ENCODE measurements at regions not wholly inside any gene's neighbourhood (a gene's known extent, or its start where the extent isn't known, plus 50 kb on each side); places are given as distances from the start of the nearest gene placed in this dataset.
A peak's percentile ranks its signal among the peaks of the same experiment; 100 is the strongest.

DNA sequence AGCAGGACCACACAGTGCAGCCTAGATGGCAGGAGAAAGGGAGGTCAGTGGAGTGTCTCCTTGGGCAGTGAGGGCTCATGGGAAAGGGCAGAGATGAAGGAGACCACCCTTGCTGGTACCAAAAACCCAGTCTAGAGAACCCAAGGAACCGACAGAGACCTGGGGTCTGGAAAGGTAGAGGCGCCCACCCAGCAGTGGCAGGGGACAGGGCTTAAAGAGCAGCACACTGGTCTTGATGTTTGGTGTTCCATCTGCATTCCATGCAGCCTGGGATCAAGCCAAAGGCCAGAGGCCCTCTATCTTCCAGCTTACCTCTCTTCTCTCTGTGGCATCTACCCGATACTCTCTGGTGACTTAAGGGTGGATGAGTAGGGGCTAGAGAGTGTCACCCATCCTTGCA, 127.5 kb downstream of the PJA1 start (continued):
- no peak for TF ChIP-seq ZNF292 (tag by site-specific recombination; IDR thresholded peaks at IDR 0.05; ENCODE audit: borderline replicate concordance, low read depth)
- TF ChIP-seq ZNF184 (tag by site-specific recombination; IDR thresholded peaks at IDR 0.05): no peak
- no peak for TF ChIP-seq PRDM1 (tag by site-specific recombination; IDR thresholded peaks at IDR 0.05)

DNA sequence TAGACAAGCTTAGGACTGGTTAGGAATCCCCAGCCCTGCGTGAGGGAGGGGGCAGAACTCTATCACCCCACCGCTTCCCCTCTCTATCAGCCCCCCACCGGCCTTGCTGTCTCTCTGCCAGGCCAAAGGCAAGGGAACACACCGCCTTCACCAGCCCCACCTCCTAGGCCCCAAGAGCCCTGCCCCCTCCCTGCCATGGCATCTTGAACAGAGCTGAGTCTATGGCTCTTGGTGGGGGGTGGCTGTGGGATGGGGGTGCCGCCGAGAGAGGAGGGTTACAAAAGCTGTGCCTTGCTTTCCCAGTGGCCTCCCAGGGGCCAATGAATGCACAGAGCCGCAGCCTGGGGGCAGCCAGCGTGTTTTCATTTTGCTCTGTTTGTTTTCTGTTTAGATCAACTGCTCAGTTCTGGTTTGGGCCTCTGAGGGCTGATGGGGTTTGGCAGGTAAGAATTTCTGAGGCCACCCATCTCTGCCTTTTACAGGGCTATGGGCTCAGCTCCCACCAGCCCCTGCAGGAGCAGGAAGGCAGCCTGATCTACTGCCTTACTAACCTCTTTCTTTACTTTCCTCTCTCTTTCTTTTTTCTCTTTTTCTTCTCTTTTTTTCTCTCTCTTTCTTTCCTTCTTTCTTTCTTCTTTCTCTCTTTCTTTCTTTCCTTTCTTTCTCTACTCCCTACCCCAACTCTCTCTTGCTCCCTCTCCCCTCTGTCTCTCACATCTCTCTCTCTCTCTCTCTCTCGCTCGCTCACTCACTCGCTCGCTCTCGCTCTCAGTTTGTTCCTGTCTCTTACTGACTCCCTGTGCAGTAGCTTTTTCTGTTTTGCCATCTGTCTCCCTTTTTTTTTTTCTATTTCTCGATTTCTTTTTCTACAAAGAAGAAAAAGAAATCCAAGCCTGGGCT, 128.3 kb downstream of the PJA1 start:
- Histone ChIP-seq H3K36me3 (ENCODE audit: control insufficient read depth in 2 of 2, insufficient read depth in 1 of 2, low read length in 2 of 2) (no peaks in the 10 kb centered on the region; a peak in 1 of 3 replicates), H3K4me1 (ENCODE audit: control insufficient read depth, insufficient read depth, low read length) (no peaks in the 10 kb centered on the region), H3K27ac (ENCODE audit: extremely low read depth, low read depth, low read length) (no peak overlapping the region), H3K4me3 (ENCODE audit: low read depth, low read length) (no peak overlapping the region), H3K9me3 (ENCODE audit: control insufficient read depth, insufficient read depth, low read depth, low read length) (no peaks in the 10 kb centered on the region; the same call in 1 of the 2 replicates)
- ChIA-PET POLR2A (interaction anchor here (1.3 kb wide), 1 partner anchor 208 kb away, joined by 4 read pairs; the partner anchor contains the start of gene EFNB1), CTCF (interaction anchor here (0.7 to 2.2 kb wide), 2 partner anchors 15 to 183 kb away, joined by 3 to 5 read pairs; no protein-coding TSS in a partner anchor)
- TF ChIP-seq KLF8 (tag by site-specific recombination; IDR thresholded peaks at IDR 0.05) (no peak), GLIS1 (tag by site-specific recombination; IDR thresholded peaks at IDR 0.05) (peak; percentile 61), ZNF664 (tag by site-specific recombination; IDR thresholded peaks at IDR 0.05) (no peak), ZNF596 (tag by site-specific recombination; IDR thresholded peaks at IDR 0.05) (peak; percentile 88), GFI1B (tag by site-specific recombination; IDR thresholded peaks at IDR 0.05) (no peak), MYNN (tag by site-specific recombination; IDR thresholded peaks at IDR 0.05; ENCODE audit: borderline replicate concordance) (no peak), ZIC2 (tag by site-specific recombination; IDR thresholded peaks at IDR 0.05) (peak; percentile 36), ZNF529 (tag by site-specific recombination; IDR thresholded peaks at IDR 0.05; ENCODE audit: insufficient replicate concordance) (no peak), ZNF48 (tag by site-specific recombination; IDR thresholded peaks at IDR 0.05) (no peak), ZFHX2 (tag by site-specific recombination; conservative IDR thresholded peaks at IDR 0.05) (no peak), PRDM1 (tag by site-specific recombination; IDR thresholded peaks at IDR 0.05) (peak; percentile 93)

DNA sequence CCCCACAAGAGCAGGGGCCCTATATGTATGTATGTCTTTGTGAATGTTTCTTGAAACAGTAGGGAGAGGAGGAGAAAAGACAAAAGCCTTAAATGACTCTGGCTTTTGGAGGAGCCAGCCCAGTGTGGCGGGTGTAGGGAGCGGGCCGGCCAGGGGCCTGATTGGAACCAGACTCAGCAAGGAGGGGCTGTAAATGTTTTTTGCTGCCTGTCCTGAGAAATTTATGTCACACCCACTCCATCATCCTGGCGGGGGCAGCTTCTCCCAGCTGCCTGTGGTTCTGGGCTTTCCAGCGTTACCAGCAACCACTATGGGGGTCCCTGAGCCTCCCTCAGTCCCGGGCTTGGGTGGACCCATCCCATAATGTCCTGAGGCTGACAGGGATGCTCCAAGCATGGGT, 130.8 kb downstream of the PJA1 start:
- POLR2A ChIA-PET: no interaction called here
- no peaks in the 10 kb centered on the region for H3K36me3 ChIP-seq (ENCODE audit: control insufficient read depth in 2 of 2, insufficient read depth in 1 of 2, low read length in 2 of 2)
- CTCF ChIA-PET: no interaction called here
- no peaks in the 10 kb centered on the region for H3K4me1 ChIP-seq (ENCODE audit: control insufficient read depth, insufficient read depth, low read length)
- H3K9me3 ChIP-seq (ENCODE audit: control insufficient read depth, insufficient read depth, low read depth, low read length): no peaks in the 10 kb centered on the region
- H3K4me3 ChIP-seq (ENCODE audit: low read depth, low read length): no peak overlapping the region
- TF ChIP-seq EGR2 (tag by site-specific recombination; IDR thresholded peaks at IDR 0.05; ENCODE audit: low read depth) (peak; percentile 44; the same call in 1 of the 2 replicates), ZNF585B (tag by site-specific recombination; IDR thresholded peaks at IDR 0.05) (no peak)
- no peak overlapping the region for H3K27ac ChIP-seq (ENCODE audit: extremely low read depth, low read depth, low read length)

DNA sequence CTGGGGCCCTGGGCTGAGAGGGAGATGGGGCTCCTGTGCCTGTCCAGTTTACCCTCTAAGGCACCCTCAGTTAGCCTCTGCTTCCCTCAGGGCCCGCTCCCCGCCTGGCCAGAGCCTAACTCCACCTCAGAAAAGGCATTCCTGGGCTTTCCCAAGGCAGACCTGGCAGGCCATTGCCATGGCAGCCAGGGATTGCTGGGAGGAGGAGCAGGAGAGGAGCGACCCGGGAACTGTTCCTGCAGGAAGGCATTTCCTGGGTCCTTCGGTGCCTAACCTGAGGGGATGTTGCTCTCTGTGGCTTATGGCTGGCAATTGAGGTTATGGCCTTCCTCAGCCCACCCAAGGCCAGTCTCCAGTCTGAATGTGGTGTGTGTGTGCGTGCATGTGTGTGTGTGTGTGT, 131.3 kb downstream of the PJA1 start:
- no peaks in the 10 kb centered on the region for H3K9me3 ChIP-seq (ENCODE audit: control insufficient read depth, insufficient read depth, low read depth, low read length)
- no peak overlapping the region for H3K27ac ChIP-seq (ENCODE audit: extremely low read depth, low read depth, low read length)
- H3K36me3 ChIP-seq (ENCODE audit: control insufficient read depth in 2 of 2, insufficient read depth in 1 of 2, low read length in 2 of 2): no peaks in the 10 kb centered on the region
- POLR2A ChIA-PET: no interaction called here
- CTCF ChIA-PET: no interaction called here
- no peaks in the 10 kb centered on the region for H3K4me1 ChIP-seq (ENCODE audit: control insufficient read depth, insufficient read depth, low read length)
- H3K4me3 ChIP-seq (ENCODE audit: low read depth, low read length): no peak overlapping the region
- TF ChIP-seq, protein P1, sequence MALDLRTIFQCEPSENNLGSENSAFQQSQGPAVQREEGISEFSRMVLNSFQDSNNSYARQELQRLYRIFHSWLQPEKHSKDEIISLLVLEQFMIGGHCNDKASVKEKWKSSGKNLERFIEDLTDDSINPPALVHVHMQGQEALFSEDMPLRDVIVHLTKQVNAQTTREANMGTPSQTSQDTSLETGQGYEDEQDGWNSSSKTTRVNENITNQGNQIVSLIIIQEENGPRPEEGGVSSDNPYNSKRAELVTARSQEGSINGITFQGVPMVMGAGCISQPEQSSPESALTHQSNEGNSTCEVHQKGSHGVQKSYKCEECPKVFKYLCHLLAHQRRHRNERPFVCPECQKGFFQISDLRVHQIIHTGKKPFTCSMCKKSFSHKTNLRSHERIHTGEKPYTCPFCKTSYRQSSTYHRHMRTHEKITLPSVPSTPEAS (tag by site-specific recombination; IDR thresholded peaks at IDR 0.05): peak; percentile 23; the same call in 1 of the 2 replicates
- TF ChIP-seq ZBTB7A (tag by site-specific recombination; IDR thresholded peaks at IDR 0.05; ENCODE audit: low read depth) (no peak), ZFP37 (tag by site-specific recombination; IDR thresholded peaks at IDR 0.05) (no peak), ZNF394 (tag by site-specific recombination; IDR thresholded peaks at IDR 0.05; ENCODE audit: borderline replicate concordance) (no peak), PRDM1 (tag by site-specific recombination; IDR thresholded peaks at IDR 0.05) (no peak), ZNF202 (tag by site-specific recombination; IDR thresholded peaks at IDR 0.05; ENCODE audit: borderline replicate concordance) (no peak)
- TF ChIP-seq, protein P2, sequence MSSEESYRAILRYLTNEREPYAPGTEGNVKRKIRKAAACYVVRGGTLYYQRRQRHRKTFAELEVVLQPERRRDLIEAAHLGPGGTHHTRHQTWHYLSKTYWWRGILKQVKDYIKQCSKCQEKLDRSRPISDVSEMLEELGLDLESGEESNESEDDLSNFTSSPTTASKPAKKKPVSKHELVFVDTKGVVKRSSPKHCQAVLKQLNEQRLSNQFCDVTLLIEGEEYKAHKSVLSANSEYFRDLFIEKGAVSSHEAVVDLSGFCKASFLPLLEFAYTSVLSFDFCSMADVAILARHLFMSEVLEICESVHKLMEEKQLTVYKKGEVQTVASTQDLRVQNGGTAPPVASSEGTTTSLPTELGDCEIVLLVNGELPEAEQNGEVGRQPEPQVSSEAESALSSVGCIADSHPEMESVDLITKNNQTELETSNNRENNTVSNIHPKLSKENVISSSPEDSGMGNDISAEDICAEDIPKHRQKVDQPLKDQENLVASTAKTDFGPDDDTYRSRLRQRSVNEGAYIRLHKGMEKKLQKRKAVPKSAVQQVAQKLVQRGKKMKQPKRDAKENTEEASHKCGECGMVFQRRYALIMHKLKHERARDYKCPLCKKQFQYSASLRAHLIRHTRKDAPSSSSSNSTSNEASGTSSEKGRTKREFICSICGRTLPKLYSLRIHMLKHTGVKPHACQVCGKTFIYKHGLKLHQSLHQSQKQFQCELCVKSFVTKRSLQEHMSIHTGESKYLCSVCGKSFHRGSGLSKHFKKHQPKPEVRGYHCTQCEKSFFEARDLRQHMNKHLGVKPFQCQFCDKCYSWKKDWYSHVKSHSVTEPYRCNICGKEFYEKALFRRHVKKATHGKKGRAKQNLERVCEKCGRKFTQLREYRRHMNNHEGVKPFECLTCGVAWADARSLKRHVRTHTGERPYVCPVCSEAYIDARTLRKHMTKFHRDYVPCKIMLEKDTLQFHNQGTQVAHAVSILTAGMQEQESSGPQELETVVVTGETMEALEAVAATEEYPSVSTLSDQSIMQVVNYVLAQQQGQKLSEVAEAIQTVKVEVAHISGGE (tag by site-specific recombination; conservative IDR thresholded peaks at IDR 0.05; ENCODE audit: low read depth): no peak

Measured in HEK293 (cell line).